HG03103 (cell line): ENCODE measurements at regions not wholly inside any gene's neighbourhood (a gene's known extent, or its start where the extent isn't known, plus 50 kb on each side); places are given as distances from the start of the nearest gene placed in this dataset.
"Not testable (repeated sequence)": the region's sequence is repeated elsewhere in the genome, so short reads cannot be mapped to it uniquely, and the experiment has no call there.

ENCODE experiments used
- ATAC-seq: cut with Tn5 transposase; IDR thresholded peaks from one replicate; pipeline ENCODE4 v1.9.1; 2021; ENCODE audit warnings: low read depth; ENCODE audit not compliant: unreplicated experiment

DNA sequence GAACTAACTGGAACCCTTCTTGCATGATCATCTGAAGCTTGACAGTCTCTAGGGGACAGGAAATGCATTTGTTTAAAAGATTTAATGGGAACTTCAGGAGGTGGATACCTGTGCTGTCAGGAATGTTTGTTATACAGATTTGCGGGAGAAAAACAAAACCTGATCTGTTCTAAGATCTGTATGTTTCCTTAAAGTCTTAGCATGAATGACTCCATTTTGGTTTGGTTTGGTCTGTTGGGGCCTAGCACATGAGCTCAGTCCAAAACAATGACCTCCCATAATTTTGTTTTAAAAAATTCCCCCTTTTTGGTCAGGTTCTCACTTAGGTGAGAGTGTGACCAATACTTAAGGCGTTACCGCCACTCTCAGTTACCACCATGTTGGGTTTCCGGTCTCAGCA, 138.7 kb downstream of the AKR1D1 start:
- ATAC-seq: no peak

DNA sequence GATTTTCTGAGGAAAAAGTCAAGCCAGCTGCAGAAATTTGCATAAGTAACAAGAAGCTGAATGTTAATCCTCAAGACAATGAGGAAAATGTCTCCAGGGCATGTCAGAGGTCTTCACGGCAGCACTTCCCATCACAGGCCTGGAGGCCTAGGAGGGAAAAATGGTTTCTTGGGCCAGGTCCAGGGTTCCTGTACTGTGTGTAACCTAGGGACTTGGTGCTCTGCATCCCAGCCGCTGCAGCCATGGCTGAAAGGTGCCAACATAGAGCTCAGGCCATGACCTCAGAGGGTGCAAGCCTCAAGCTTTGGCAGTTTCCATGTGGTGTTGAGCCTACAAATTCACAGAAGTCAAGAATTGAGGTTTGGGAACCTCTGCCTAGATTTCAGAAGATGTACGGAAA, 144.1 kb downstream of the AKR1D1 start:
- not testable (repeated sequence) for ATAC-seq

DNA sequence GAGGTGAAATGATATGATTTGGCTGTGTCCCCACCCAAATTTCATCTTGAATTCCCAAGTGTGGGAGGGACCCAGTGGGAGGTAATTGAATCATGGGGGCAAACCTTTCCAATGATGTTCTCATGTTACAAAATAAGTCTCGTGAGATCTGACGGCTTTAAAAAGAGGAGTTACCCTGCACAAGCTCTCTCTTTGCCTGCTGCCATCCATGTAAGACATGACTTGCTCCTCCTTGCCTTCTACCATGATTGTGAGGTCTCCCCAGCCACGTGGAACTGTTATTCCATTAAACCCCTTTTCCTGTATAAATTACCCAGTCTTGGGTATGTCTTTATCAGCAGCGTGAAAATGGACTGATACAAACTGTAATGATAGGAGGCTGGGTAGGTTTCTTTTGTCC, 145.1 kb downstream of the AKR1D1 start:
- ATAC-seq: not testable (repeated sequence)

DNA sequence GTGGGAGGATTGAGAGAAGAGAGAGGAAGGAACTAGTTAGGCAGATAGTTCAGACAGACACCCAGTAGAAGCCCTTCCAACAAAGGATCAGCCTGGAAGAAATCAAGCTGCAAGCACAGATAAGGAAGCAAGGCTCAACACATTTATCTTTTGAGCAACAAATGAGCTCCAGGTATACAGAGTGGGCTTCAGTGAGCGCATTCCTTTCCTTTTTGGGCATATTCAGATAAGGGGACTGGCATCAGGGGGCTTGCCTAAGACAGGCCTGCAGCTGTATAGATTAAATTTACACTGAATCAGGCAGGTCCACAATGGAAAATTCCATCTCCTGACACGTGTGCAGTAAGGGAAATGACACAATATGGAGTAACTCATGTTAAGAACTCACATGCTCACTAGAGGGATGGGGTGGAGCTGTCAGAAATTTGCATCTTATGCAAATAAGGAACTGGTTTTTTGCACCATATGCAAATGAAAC, 147.2 kb downstream of the AKR1D1 start:
- ATAC-seq: no peak

DNA sequence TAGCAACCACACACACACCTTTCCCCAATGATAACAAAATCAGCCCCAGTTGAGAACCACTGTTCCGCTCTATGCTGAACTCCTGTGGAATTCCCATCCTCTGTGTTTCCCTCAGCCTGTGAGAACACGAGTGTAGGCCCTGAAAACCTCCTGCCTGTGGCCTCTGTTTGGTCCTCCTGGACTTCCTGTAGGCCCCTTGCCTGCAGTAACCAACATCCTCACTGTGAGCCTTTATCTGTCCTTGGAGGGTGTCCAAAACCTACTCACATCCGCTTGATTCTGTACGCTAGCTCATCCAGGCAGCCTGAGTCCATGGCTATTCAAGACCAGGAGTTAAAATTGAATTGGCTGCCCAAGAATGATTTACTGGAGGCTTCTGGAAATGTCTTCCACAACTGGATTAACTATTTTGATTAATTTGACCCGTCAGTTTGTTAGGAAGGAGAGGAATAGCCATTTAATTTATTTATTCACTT, 149.8 kb downstream of the AKR1D1 start:
- no peak for ATAC-seq

DNA sequence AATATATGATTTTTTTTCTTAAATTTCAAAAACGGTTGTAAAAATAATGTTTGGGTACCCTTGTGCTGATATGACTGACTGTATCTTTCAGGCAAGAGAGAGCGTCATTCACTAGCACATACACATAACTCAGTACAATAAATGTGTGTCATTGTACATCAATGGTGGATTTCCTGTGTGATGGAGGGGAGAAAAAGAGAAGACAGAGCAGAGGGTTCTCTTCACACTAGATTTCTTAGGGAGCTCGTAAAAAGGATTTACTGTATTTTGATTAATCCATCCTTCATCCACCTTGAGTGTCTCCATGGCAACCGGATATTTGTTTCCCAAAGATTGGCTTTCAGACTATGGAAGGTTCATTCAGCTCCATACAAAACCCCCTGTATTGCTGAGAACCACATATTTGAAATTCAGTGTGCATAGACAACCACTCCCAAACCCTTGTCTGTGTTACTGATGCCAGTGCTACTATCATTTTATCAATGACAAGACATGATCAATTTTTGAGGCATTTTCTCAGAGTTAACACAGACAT, 150.6 kb downstream of the AKR1D1 start:
- no peak for ATAC-seq

DNA sequence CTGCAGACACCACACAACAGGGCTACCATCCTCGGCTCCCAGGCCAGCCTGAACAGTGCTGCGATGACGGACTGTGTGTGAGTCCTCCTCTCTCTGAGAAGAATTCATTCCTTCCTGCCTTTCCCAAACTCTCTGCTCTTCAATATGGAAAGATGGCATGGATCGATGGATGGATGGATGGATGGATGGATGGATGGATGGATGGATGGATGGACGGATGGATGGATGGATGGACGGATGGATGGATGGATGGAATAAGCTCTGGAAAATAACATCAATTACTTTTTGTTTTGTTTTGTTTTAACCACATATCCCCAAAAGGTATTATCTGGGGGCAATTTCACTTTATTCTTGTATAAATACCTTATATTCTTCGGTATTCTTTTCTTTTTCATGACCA, 151.9 kb downstream of the AKR1D1 start:
- ATAC-seq: no peak

DNA sequence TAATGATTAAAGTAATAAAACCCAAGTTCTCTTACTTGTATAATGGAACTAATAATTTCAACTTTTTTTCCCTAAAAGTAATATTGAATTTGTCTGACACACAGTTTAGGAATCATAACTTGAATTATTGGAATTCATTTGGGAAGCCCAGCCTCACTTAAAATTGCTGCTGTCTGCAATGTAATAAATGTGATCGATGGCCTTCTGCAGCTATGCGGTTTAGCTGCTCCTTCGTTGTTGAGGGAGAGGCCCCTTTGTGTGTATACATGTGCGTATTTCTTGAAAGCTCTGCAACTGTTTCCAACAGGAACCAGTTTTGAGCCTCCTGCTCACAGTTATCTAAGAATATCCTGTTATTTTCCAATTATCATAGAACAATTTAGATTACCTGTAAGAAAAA, 152.5 kb downstream of the AKR1D1 start:
- ATAC-seq: no peak

DNA sequence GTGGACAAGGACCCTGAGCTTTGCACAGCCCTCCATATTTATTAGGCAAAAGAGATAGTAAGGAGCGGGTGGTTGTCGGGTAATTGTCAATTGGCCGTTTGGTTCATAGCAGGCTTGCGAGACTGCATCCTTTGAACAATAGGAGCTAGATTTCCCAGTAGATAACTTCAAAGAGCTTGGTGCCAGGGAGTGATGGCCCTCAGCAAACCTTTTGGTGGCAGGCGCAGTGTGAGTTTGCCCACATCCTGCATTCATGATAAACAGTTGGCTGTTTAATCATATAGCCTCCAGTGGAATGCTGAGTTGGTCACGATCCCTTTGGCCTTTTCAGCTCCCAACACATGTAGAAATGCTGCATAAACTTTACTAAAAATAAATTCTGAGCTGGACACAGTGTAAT, 156.9 kb downstream of the AKR1D1 start:
- no peak for ATAC-seq

DNA sequence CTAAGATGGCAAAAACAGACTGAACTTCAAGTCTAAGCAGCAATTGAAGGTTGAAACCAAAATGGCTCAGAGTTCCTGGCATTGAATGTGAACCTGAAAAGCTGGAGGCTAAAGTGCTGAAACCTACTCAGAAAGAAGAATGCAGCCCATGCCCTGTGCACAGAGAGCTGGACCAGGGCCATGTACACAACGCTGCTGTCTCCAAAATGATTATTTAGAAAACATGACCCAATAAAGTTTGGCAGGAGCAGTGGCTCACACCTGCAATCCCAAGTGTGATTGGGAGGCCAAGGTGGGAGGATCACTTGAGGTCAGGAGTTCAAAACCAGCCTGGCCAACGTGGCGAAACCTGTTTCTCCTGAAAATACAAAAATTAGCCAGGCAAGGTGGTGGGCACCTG, 158.9 kb downstream of the AKR1D1 start:
- ATAC-seq: no peak

DNA sequence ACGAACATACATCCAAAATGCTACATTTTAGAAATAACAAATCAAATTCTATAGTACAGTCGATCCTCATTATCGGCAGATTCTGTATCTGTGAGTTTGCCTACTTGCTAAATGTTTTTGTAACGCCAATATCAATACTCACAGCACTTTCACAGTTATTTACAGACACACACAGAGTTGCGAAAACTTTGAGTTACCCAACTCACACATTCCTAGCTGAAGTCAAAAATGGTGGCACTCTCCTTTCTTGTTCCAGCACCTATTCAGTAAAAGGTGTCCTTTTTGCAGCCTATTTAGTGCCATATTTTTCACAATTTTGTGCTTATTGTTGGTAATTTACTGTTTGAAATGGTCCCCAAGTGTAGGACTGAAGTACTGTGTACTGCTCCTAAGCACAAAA, 161.7 kb downstream of the AKR1D1 start:
- no peak for ATAC-seq

DNA sequence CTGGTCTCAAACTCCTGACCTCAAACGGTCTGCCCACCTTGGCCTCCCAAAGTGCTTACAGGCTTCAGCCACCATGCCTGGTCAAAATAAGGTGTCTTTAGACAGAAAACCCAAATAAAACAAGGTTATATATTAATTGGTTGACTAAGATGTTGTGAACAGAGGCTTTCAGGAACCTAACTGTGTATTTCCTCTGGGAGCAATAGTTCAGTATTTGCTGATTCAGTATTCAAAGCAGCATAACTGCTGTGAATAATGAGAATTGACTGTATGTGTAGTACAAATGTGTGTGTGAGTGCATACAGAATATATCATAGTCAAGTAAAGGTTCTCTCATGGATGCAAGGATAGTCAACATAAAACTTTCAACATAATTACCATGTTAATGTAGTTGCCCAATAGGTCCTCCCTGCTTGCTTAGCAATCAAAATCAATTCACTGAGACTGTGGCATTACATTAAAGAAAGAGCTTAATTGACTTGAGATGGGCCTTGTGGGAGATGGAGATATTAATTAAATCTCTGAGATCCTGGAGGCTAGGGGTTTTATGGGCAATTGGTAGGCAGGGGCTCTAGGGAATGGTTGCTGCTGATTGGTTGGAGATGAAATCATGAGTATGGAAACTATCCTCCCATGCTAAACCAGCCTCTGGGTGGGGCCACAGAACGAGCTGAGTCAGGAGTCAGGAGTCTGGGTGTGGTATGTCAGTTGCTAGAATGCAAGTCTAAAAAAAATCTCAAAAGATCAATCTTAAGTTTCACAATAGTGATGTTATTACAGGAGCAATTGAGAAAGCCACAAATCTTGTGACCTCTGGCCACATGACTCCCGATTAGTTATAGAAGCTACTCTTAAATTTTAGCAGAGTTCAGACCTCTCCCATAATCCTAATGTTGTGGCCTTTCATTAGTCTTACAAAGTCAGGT, 162.7 kb downstream of the AKR1D1 start:
- no peak for ATAC-seq

DNA sequence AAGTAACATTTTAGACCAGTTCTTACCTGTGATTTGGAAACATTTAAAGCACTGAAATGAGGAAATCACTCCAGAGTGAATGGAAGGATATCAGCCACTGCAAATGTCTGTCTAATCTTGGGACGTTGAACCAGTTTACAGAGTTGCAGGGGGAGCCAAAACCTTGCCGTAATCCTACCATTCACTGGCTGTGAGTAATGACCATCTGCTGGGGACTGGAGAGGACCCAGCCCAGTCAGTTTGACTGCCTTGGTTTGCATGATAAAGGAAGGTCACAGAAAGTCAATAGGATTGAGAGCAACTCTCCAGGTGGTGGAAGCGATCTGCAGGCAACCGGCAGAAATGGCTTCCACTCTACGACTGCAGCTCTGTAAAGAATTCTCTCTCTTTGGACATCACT, 167.2 kb downstream of the AKR1D1 start:
- no peak for ATAC-seq

DNA sequence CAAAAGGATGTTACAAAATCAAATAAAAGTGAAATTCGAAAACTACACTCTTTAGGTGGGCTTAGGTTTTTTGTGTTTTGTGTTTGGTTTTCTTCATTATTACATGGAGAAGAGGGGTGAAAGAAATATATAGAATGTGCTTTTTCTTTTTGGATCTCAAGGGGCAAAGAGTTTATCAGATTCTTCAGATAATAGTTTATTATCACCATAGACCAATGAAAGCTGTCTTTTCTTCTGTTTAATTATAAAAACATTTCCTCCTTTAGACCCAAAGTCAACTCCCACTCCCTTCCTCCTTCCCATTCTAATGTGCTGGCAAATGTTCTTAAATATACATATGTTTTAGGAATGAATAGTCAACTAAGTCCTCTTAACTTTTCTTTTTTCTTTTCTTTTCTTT, 167.6 kb downstream of the AKR1D1 start:
- no peak for ATAC-seq

DNA sequence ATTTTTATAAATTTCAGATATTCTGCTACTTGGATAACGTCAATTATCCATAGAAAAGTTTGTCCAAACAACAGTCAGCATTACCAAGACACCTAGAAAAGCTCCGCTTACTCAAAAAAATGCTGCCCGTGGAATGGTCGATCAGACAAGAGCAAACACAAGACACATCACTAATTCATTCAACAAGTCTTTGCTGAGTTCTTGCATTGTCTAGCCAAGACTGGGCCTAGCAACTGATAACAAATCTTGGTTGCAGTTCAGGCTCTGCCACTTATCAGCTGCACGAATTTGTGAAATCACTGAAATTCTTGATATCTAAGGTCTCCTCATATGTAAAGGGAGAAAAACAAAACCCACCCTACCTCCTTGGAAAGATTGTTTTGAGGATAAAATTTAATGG, 168.3 kb downstream of the AKR1D1 start:
- no peak for ATAC-seq

DNA sequence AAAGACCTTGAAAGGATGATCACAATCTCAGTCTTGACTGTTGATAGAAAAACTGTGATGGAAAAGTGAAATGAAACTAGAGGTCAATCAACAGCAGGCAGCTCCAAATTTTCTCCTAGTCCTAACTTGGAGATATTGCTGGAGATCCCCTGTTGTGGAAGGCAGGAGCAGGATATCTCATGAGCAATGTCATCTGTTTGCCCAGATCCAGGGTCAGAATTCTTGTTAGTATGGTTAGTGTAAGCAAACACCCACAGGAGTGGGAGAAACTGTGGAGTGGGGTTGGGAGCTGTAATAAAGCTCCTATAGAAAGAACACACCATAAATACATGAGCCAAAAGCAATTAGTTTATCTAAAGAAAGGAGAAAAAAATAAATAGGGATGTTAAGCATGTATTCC, 169.0 kb downstream of the AKR1D1 start:
- no peak for ATAC-seq

DNA sequence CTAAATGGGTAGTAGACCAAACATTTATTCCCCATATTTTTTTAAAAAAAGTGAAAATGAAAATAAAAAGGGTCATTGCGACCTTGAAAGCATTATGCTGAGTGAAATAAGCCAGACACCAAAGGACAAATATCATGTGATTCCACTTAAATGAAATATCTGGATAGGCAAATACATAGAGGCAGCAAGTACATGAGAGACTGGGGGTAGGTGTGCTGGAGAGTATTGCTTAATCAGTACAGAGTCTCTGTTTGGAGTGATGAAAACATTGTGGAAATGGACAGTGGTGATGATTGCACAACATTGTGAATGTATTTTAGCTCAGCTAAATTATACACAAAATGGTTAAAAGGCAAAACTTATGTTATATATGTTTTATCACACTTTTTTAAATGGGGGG, 169.4 kb downstream of the AKR1D1 start:
- ATAC-seq: no peak

DNA sequence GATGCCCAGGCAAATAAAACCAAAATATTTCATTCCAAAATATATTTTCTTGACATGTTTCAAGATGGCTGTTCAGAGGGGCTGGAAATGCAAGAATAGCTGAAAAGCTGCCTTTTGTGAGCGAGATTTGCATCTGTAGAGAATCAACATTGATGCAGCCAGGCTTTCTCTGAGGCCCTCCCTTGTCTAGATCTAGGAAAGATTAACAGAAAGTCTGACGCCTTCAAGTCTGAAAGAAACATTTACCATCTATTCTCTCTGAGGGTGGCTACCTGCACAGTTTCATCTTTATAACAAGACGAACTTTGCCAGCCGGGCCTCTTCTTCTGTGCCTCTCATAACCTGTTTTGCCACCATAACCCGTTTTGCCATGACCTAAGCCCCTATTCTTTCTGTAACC, 170.2 kb downstream of the AKR1D1 start:
- no peak for ATAC-seq

DNA sequence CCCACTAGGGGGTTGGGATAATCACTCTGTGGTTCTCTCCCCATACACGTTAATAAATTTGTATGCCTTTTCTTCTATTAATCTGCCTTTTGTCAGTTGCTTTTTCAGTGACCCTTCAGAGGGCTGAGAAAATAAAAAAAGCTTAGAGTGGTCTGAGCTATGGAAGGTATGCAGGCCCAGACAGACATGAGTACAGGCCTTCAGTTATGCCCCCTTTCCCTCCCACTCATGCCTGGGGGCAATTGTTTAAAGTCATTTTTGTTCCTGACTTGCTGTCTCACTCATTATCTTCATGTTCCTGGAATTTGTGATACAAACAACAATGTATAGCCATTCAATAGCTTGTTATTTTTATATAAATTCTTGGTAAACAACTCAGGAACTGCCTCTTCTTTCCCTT, 170.8 kb downstream of the AKR1D1 start:
- no peak for ATAC-seq

DNA sequence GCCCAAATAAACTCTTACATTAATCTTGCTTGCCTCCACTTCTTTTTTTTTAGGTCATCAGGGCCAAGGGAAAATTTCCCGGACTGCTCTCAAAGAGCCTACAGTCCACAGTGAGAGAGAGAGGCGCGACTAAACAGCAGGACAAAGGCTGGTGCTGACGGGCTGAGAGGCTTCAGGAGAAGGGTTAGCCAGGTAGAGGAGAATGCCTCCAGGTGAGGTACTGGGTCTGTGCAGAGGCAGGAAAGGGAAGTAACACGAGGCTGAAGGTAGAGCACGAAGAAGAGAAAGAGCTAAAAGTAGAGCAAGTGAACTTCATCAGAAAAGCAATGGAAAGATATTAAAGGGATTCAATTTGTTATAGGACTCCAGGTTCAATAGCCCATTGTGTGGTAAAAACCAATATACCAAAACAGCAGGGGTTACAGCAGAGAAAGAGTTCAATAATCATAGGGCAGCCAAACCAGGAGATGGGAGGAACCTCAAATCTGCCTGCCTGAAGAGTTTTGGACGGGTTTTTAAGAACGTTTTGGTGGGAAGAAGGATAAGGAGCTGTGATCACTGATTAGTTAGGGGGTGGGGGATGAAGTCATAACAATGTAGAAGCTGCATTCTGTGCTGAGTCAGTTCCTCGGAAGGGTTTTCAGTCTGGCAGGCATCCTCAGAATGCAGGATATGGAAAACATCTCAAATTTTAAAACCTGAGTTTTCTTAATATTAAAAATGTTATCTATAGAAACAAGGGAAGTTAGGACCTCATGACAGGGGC, 171.5 kb downstream of the AKR1D1 start:
- no peak for ATAC-seq

DNA sequence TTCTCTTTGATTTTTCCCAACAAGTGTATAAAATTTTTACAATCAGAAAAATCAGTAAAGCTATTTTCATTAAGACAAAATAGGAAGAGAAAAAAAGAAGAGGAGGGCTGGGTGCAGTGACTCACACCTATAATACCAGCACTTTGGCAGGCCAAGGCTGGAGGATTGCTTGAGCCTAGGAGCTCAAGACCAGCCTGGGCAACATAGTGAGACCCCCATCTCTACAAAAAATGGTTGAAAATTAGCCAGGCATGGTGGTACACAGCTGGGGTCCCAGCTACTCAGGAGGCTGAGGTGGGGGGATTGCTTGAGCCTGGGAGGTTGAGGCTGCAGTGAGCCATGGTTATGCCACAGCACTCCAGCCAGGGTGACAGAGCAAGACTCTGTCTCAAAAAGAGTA, 172.3 kb downstream of the AKR1D1 start:
- no peak for ATAC-seq
